Right cardiac atrium (tissue), 5 donors: ENCODE measurements at regions not wholly inside any gene's neighbourhood (a gene's known extent, or its start where the extent isn't known, plus 50 kb on each side); places are given as distances from the start of the nearest gene placed in this dataset.
A peak's percentile ranks its signal among the peaks of the same experiment; 100 is the strongest.

Source experiments
- ATAC-seq, 2 donors: fragments of 200-7000 bp; cut with Tn5 transposase; one replicate each; pipeline versions ENCODE4 v1.8.0 to v1.9.1; 2020; ENCODE audit warnings: moderate library complexity in 2 of 2, mild to moderate bottlenecking in 1 of 2
- DNase-seq, 3 donors: peaks; one replicate each; pipeline ENCODE4 v3.0.0-alpha.2; 2020
- H3K27ac ChIP-seq: one replicate; pipeline ENCODE4 v1.5.1; 2013; ENCODE audit warnings: mild to moderate bottlenecking, low read length, control low read depth, moderate library complexity
- H3K27me3 ChIP-seq: one replicate; pipeline ENCODE4 v1.6.1; 2013; ENCODE audit not compliant: control insufficient read depth, insufficient read depth
- H3K4me1 ChIP-seq: one replicate; pipeline ENCODE4 v1.6.1; 2013; ENCODE audit warnings: low read length; ENCODE audit not compliant: control insufficient read depth, insufficient read depth
- H3K4me3 ChIP-seq: one replicate; pipeline ENCODE4 v1.5.1; 2013; ENCODE audit warnings: low read length, control low read depth
- H3K9me3 ChIP-seq: one replicate; pipeline ENCODE4 v1.6.1; 2013; ENCODE audit warnings: low read length; ENCODE audit not compliant: control insufficient read depth
- WGBS: extraction: QIAGEN DNeasy Blood & Tissue Kit; methylation state at CpG from one replicate; pipeline ENCODE4 v1.1.7; 2013; 5-methylcytosine and 5-hydroxymethylcytosine counted together
- intact Hi-C, 4 donors: fragments of 100-400 bp; cut with DNase I; formaldehyde crosslinking; loops; one replicate each; pipeline versions ENCODE4 v1.11.0 to v1.14.0; 2022 to 2023
- donor health status: healthy with polysubstance abuse.
- donor health status: DM: no; HTN: yes; CAD: no.
- donor health status: DM: no; HTN: no; CAD: no.
- donor health status: DM: no; HTN: yes; CAD: no; lungs with severe emphysema.
- donor health status: DM: yes; HTN: yes; CAD: no.

GRCh38 chr11:76263166-76263565 lies 56.9 kb upstream of the WNT11 start:
- ATAC-seq = no peak
- WGBS = 84% methylated on average over 2 of the region's 2 CpGs
- H3K4me3 ChIP-seq = no peak overlapping the region
- intact Hi-C loops = no loop called here
- no peaks in the 10 kb centered on the region for H3K27me3 ChIP-seq
- H3K9me3 ChIP-seq = no peaks in the 10 kb centered on the region
- DNase-seq = no peak
- no peak overlapping the region for H3K27ac ChIP-seq
- H3K4me1 ChIP-seq = peaks cover 9% of the 10 kb centered on the region

GRCh38 chr11:76260296-76260925 lies 54.1 kb upstream of the WNT11 start:
- intact Hi-C loops = no loop called here
- no peaks in the 10 kb centered on the region for H3K27me3 ChIP-seq
- H3K4me1 ChIP-seq = peaks cover 3% of the 10 kb centered on the region
- ATAC-seq = no peak
- 90% methylated on average over 10 of the region's 10 CpGs for WGBS
- H3K9me3 ChIP-seq = no peaks in the 10 kb centered on the region
- peak in 2 of 3 donors; percentile 12 to 16 for DNase-seq
- no peak overlapping the region for H3K4me3 ChIP-seq
- no peak overlapping the region for H3K27ac ChIP-seq

GRCh38 chr11:76259299-76259908 lies 53.1 kb upstream of the WNT11 start:
- no peak for DNase-seq
- intact Hi-C loops = no loop called here
- Histone ChIP-seq H3K9me3 (no peaks in the 10 kb centered on the region), H3K27ac (no peak overlapping the region), H3K4me3 (no peak overlapping the region), H3K4me1 (no peaks in the 10 kb centered on the region), H3K27me3 (no peaks in the 10 kb centered on the region)
- ATAC-seq = no peak

GRCh38 chr11:76257074-76257719 lies 50.9 kb upstream of the WNT11 start:
- DNase-seq (peak in 2 of 3 donors; percentile 18 to 28), ATAC-seq (peak in 1 of 2 donors; percentile 23)
- Histone ChIP-seq H3K27ac (no peak overlapping the region), H3K27me3 (no peaks in the 10 kb centered on the region), H3K9me3 (no peaks in the 10 kb centered on the region), H3K4me3 (no peak overlapping the region), H3K4me1 (no peaks in the 10 kb centered on the region)
- intact Hi-C loops = no loop called here
- 66% methylated on average over 15 of the region's 15 CpGs for WGBS

- Histone ChIP-seq H3K27me3 (no peaks in the 10 kb centered on the region), H3K4me1 (no peaks in the 10 kb centered on the region), H3K9me3 (no peaks in the 10 kb centered on the region), H3K4me3 (no peak overlapping the region), H3K27ac (no peak overlapping the region)
- DNase-seq (peak in 2 of 3 donors; percentile 37 to 38), ATAC-seq (no peak)
- 79% methylated on average over 14 of the region's 14 CpGs for WGBS
- intact Hi-C loops = no loop called here
Measured at GRCh38 chr11:76256448-76256847, 50.1 kb upstream of the WNT11 start.
